Breast epithelium (tissue), 4 donors: ENCODE measurements at regions not wholly inside any gene's neighbourhood (a gene's known extent, or its start where the extent isn't known, plus 50 kb on each side); places are given as distances from the start of the nearest gene placed in this dataset.

Experiments
- DNase-seq, 2 donors: peaks; one replicate each; pipeline ENCODE4 v3.0.0-alpha.2; 2019; ENCODE audit warnings: low spot score in 2 of 2
- H3K27ac ChIP-seq, 2 donors: fragments of 200-600 bp; sonication (generic) in 1 of 2; one replicate each; pipeline ENCODE4 v1.5.1; 2016 to 2019; ENCODE audit warnings: mild to moderate bottlenecking in 1 of 2
- H3K27me3 ChIP-seq, 2 donors: fragments of 200-600 bp; sonication (generic) in 1 of 2; one replicate each; pipeline versions ENCODE4 v1.5.1 to v1.6.0; 2017 to 2019; ENCODE audit warnings: control low read depth in 1 of 2, mild to moderate bottlenecking in 1 of 2
- H3K36me3 ChIP-seq: fragments of 200-600 bp; one replicate; pipeline ENCODE4 v1.5.1; 2019
- H3K4me1 ChIP-seq, 2 donors: fragments of 200-600 bp; sonication (generic); one replicate each; pipeline ENCODE4 v1.5.1; 2016 to 2019; ENCODE audit warnings: control low read depth in 1 of 2
- H3K4me3 ChIP-seq, 3 donors: fragments of 200-600 bp; sonication (generic); 1 replicate in 2 of 3; 2 replicates in 1 of 3; pipeline ENCODE4 v1.5.1; 2016 to 2019; ENCODE audit warnings: mild to moderate bottlenecking in 3 of 3, moderate library complexity in 2 of 3
- H3K9me3 ChIP-seq, 2 donors: fragments of 200-600 bp; sonication (generic) in 1 of 2; one replicate each; pipeline ENCODE4 v1.5.1; 2016 to 2019; ENCODE audit warnings: control low read depth in 1 of 2
- POLR2A ChIP-seq: fragments of 450-650 bp; IDR thresholded peaks from one replicate; pipeline ENCODE4 v1.6.1; 2016; ENCODE audit warnings: antibody characterized with exemption, mild to moderate bottlenecking, moderate library complexity
- POLR2AphosphoS5 ChIP-seq, 3 donors: sonication (generic); formaldehyde crosslinking; IDR thresholded peaks; one replicate each; pipeline ENCODE4 v1.6.1; 2017; ENCODE audit warnings: antibody characterized with exemption in 3 of 3
- intact Hi-C: fragments of 100-400 bp; cut with DNase I; formaldehyde crosslinking; loops from one replicate; pipeline ENCODE4 v1.15.1; 2023; ENCODE audit warnings: low total_unique reads
- TF ChIP-seq, protein P1 (sequence below), 3 donors: fragments of 450-650 bp; IDR thresholded peaks; one replicate each; pipeline ENCODE4 v1.5.1; 2016 to 2017; ENCODE audit warnings: antibody characterized with exemption in 3 of 3, mild to moderate bottlenecking in 3 of 3, moderate library complexity in 3 of 3

DNA sequence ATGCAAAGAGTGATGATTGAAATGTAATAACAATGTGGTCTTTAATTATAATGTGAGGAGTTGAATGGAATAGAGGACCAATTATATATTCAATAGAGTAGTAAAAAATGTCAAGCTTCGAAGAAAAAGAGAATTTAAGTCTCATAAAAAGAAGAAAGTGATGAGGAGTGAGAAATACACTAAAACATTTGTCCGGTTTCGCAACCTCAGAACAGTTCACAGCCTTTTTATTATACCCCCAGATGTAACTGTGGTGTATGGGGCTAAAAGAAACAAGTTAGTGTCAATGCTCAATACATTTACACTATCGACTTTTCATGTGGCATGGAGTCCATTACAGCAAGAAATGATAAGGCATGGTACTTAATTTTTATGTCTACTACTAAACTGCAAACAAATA lies 386.5 kb upstream of the ATP11B start:
- Histone ChIP-seq H3K4me3 (no peak overlapping the region), H3K9me3 (no peaks in the 10 kb centered on the region), H3K36me3 (no peaks in the 10 kb centered on the region), H3K4me1 (no peaks in the 10 kb centered on the region), H3K27ac (no peak overlapping the region), H3K27me3 (no peaks in the 10 kb centered on the region)
- TF ChIP-seq, protein P1, sequence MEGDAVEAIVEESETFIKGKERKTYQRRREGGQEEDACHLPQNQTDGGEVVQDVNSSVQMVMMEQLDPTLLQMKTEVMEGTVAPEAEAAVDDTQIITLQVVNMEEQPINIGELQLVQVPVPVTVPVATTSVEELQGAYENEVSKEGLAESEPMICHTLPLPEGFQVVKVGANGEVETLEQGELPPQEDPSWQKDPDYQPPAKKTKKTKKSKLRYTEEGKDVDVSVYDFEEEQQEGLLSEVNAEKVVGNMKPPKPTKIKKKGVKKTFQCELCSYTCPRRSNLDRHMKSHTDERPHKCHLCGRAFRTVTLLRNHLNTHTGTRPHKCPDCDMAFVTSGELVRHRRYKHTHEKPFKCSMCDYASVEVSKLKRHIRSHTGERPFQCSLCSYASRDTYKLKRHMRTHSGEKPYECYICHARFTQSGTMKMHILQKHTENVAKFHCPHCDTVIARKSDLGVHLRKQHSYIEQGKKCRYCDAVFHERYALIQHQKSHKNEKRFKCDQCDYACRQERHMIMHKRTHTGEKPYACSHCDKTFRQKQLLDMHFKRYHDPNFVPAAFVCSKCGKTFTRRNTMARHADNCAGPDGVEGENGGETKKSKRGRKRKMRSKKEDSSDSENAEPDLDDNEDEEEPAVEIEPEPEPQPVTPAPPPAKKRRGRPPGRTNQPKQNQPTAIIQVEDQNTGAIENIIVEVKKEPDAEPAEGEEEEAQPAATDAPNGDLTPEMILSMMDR (IDR thresholded peaks at IDR 0.05): no peak
- TF ChIP-seq POLR2A (no peak), POLR2AphosphoS5 (IDR thresholded peaks at IDR 0.05) (no peak)
- no peak for DNase-seq
- intact Hi-C loops: no loop called here

DNA sequence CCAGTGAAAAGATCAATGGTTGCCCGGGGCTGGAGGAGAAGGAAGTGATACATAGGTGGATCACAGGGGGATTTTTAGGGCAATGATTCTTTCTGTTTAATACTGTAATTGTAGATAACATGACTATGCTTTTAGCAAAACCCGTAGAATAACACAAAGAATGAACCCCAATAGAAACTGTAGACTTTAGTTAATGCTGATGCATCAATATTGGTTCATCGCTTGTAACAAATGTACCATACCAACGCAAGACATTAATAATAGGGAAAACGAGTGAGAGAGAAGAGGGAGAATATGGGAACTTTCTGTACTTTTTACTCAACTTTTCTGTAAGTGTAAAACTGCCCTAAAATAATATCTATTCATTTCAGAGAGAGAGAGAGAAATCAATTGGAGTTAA lies 383.3 kb upstream of the ATP11B start:
- Histone ChIP-seq H3K4me3 (no peak overlapping the region), H3K27me3 (no peaks in the 10 kb centered on the region), H3K9me3 (no peaks in the 10 kb centered on the region), H3K36me3 (no peaks in the 10 kb centered on the region), H3K27ac (no peak overlapping the region), H3K4me1 (no peaks in the 10 kb centered on the region)
- DNase-seq: no peak
- intact Hi-C loops: no loop called here
- TF ChIP-seq POLR2A: no peak
- TF ChIP-seq, protein P1 (IDR thresholded peaks at IDR 0.05): no peak
- TF ChIP-seq POLR2AphosphoS5 (IDR thresholded peaks at IDR 0.05): no peak

DNA sequence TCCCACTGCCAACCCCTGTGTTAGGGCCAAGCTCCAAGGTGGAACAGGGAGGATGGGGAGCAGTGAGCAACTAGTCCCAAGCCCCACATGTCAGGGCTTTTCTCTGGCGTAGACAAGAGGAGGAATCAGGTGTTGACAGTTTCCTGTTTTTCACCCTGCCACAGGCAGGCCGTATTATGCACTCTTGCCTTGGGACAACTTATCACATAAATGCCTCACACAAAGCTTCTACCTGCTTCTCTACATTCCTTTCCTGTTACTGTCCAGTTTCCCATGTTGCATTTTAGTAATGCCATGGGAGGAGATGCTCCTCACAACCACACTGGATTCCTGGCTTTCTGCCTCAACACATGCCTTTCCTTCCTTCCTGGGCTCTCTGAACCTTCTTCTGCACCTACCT lies 381.2 kb upstream of the ATP11B start:
- Histone ChIP-seq H3K4me1 (no peaks in the 10 kb centered on the region), H3K27me3 (no peaks in the 10 kb centered on the region), H3K4me3 (no peak overlapping the region), H3K36me3 (no peaks in the 10 kb centered on the region), H3K9me3 (no peaks in the 10 kb centered on the region), H3K27ac (no peak overlapping the region)
- DNase-seq: no peak
- intact Hi-C loops: no loop called here
- TF ChIP-seq POLR2AphosphoS5 (IDR thresholded peaks at IDR 0.05) (no peak), POLR2A (no peak)
- TF ChIP-seq, protein P1 (IDR thresholded peaks at IDR 0.05): no peak

DNA sequence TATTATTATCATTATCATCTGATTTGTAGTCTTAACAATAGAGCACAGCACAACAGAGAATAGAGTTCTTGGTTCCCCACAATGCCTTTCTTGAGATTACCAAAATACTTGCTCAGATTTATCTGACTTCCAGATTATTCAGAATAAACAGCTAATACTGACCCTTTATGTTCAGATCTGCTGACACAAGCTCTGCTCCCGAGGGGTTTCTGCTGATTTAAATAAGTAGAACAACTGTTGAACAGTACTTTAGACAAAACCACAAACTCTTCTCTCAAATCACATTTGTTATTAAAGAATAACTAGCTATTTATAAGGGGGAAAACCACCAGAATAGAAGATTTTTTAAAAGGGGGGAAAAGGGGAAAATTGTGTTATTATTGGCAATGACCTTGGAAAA lies 380.2 kb upstream of the ATP11B start:
- intact Hi-C loops: no loop called here
- Histone ChIP-seq H3K4me1 (no peaks in the 10 kb centered on the region), H3K9me3 (no peaks in the 10 kb centered on the region), H3K4me3 (no peak overlapping the region), H3K27ac (no peak overlapping the region), H3K27me3 (no peaks in the 10 kb centered on the region), H3K36me3 (no peaks in the 10 kb centered on the region)
- TF ChIP-seq POLR2A: no peak
- TF ChIP-seq POLR2AphosphoS5 (IDR thresholded peaks at IDR 0.05): no peak
- TF ChIP-seq, protein P1 (IDR thresholded peaks at IDR 0.05): no peak
- DNase-seq: no peak

DNA sequence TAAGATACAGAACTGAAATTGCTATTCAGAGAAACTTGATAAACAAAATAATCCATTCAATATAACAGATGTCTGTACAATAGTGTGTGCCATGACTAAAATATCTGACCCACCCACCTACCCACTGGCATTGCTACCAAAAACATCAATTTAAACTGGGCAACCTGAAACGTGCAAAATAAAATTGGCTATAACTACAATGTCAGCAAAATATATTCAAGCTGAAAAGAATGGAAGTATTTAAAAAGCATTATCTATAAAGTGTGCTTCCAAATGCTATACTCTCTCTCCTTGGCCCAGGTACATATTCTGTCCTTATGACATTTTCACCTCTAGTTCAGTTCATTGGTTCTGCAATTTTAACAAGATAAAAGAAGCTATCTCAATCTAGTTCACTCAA lies 379.6 kb upstream of the ATP11B start:
- TF ChIP-seq POLR2A: no peak
- TF ChIP-seq, protein P1 (IDR thresholded peaks at IDR 0.05): no peak
- no peak for TF ChIP-seq POLR2AphosphoS5 (IDR thresholded peaks at IDR 0.05)
- intact Hi-C loops: no loop called here
- H3K27me3 ChIP-seq: no peaks in the 10 kb centered on the region

More for the DNA sequence above, 379.6 kb upstream of the ATP11B start:
- H3K36me3 ChIP-seq: no peaks in the 10 kb centered on the region
- H3K27ac ChIP-seq: no peak overlapping the region
- no peaks in the 10 kb centered on the region for H3K9me3 ChIP-seq
- no peaks in the 10 kb centered on the region for H3K4me1 ChIP-seq
- no peak for DNase-seq
- no peak overlapping the region for H3K4me3 ChIP-seq
